ENCODE measurements at regions not wholly inside any gene's neighbourhood (a gene's known extent, or its start where the extent isn't known, plus 50 kb on each side); places are given as distances from the start of the nearest gene placed in this dataset.

DNA sequence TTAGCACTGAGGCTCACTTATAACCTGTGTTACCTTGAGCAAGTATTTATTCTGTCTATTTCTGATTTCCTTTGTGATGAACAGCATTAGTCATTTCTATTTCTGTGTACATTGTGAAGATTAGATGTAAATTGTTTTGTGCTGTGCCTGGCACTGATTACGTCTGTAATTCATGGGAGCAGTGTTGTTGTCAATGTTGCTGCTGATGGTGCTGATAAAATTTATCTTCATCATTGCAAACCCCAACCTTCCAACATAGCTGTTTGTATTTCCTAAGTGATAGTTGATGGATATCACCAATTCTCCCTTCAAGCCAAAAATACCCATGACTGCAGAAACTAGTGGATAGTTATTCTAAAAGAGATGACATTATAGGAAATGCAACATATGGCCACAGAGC lies 400.5 kb upstream of the GRM3 start:
- H3K36me3 Mint-ChIP-seq (ENCODE audit: insufficient read depth), result no peaks in the 10 kb centered on the region
- no peak overlapping the region for H3K4me3 Mint-ChIP-seq
- DNase-seq (ENCODE audit: low spot score in 2 of 2) (no peak), ATAC-seq (replicated peaks; ENCODE audit: extremely low read depth, poor library complexity, severe bottlenecking) (no peak)
- no peak overlapping the region for H3K27ac Mint-ChIP-seq (ENCODE audit: low read depth)
- H3K27me3 Mint-ChIP-seq, result no peaks in the 10 kb centered on the region
- peaks cover 16% of the 10 kb centered on the region for H3K9me3 Mint-ChIP-seq
- H3K4me1 Mint-ChIP-seq, result no peaks in the 10 kb centered on the region

DNA sequence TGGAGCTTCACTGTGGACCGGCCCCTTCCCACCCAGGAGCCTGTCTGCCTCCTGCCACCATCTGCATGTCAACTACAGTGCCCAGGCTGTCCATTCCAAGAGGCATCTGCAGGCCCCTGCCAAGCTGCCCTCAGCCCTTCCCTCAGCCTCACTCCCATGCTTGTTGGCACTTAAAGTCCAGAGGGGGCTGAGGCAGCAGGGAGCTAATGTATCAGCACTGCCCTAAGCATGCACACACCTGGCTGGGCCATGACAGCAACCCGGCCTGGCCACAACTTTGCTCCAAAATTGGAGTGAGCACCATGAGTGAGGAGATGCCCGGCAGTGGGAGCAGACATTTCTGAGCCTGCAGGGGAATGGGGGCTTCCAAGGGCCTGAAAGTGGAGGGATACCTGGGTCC lies 417.5 kb upstream of the GRM3 start:
- ATAC-seq (replicated peaks; ENCODE audit: extremely low read depth, poor library complexity, severe bottlenecking) (no peak), DNase-seq (ENCODE audit: low spot score in 2 of 2) (no peak)
- Mint-ChIP-seq H3K4me1 (no peaks in the 10 kb centered on the region), H3K36me3 (ENCODE audit: insufficient read depth) (peaks cover 2% of the 10 kb centered on the region), H3K4me3 (no peak overlapping the region), H3K27me3 (no peaks in the 10 kb centered on the region), H3K9me3 (peaks cover 23% of the 10 kb centered on the region), H3K27ac (ENCODE audit: low read depth) (no peak overlapping the region)

DNA sequence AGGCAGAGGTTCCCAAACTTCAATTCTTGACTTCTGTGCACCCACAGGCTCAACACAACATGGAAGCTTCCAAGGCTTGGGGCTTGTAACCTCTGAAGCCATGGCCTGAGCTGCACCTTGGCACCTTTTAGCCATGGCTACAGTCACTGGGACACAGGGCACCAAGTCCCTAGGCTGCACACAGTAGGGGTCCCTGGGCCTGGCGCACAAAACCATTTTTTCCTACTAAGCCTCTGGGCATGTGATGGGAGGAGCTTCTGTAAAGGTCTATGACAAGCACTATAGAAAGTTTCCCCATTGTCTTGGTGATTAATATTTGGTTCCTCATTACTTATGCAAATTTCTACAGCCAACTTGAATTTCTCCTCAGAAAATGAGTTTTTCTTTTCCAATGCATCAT lies 420.9 kb upstream of the GRM3 start:
- no peak for DNase-seq (ENCODE audit: low spot score in 2 of 2)
- no peaks in the 10 kb centered on the region for H3K27me3 Mint-ChIP-seq
- no peak overlapping the region for H3K4me3 Mint-ChIP-seq
- H3K9me3 Mint-ChIP-seq, result peaks cover 12% of the 10 kb centered on the region
- ATAC-seq (replicated peaks; ENCODE audit: extremely low read depth, poor library complexity, severe bottlenecking), result no peak
- H3K27ac Mint-ChIP-seq (ENCODE audit: low read depth), result no peak overlapping the region
- no peaks in the 10 kb centered on the region for H3K36me3 Mint-ChIP-seq (ENCODE audit: insufficient read depth)
- H3K4me1 Mint-ChIP-seq, result no peaks in the 10 kb centered on the region

DNA sequence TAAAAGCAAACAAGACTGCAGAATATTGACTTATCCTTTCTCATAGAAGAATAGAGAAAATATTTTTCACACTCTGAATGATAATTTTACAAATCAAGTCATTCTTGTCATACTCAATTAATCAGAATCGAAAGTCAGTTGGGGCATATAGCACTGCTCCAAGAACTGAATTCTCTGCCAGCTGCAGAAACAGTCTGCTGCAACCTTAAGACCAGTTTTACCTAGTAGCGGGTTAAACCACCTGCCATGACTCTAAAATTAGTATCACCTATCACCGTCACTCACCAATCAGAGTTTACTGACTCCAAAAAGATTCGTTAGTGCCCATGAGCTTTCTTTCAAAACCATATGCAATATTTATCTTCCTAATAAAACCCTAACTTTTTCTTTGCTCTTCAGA lies 429.0 kb upstream of the GRM3 start:
- Mint-ChIP-seq H3K9me3 (no peaks in the 10 kb centered on the region), H3K4me3 (no peak overlapping the region), H3K27ac (ENCODE audit: low read depth) (no peak overlapping the region), H3K4me1 (no peaks in the 10 kb centered on the region), H3K27me3 (no peaks in the 10 kb centered on the region), H3K36me3 (ENCODE audit: insufficient read depth) (no peaks in the 10 kb centered on the region)
- ATAC-seq (replicated peaks; ENCODE audit: extremely low read depth, poor library complexity, severe bottlenecking) (no peak), DNase-seq (ENCODE audit: low spot score in 2 of 2) (no peak)

DNA sequence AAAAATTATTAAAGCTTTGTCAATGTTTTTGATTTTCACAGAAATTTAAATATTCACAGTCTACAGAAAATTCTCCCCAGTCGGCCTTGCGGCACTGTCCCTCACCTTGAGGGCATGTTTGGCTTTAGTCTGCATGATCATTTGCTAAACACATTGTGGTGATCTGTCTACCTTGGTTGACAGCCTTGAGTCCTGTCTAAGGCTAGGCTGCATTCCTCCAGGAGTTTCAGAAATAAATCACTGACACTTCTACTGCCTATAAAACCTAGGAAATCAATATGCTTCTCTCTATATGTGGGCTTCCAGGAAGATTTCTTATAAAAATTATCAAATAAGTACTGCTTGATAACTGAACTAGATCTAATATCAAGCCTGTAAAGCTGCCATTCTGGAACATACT lies 430.7 kb upstream of the GRM3 start:
- Mint-ChIP-seq H3K4me3 (no peak overlapping the region), H3K9me3 (no peaks in the 10 kb centered on the region), H3K4me1 (no peaks in the 10 kb centered on the region), H3K27me3 (no peaks in the 10 kb centered on the region), H3K27ac (ENCODE audit: low read depth) (no peak overlapping the region), H3K36me3 (ENCODE audit: insufficient read depth) (no peaks in the 10 kb centered on the region)
- DNase-seq (ENCODE audit: low spot score in 2 of 2) (no peak), ATAC-seq (replicated peaks; ENCODE audit: extremely low read depth, poor library complexity, severe bottlenecking) (no peak)

DNA sequence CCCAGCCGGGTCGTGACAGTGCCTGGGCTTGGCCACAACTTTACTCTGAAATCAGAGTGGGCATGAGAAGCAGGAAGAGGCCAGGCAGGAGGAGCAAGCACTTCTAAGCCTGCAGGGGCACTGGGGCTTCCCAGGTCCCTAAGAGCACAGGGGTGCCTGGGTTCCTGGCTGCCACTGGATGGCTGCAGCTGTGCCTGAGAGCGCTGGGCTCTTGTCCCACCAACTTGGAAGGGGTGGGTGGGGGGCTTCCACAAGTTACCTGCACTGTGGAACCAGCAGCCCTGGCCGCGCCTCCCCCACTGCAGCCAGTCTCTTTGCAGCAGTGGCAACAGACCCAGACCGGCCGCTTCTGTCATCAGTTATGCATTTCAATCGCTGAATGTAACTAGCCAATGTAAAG lies 434.7 kb upstream of the GRM3 start:
- no peak for ATAC-seq (replicated peaks; ENCODE audit: extremely low read depth, poor library complexity, severe bottlenecking)
- Mint-ChIP-seq H3K9me3 (no peaks in the 10 kb centered on the region), H3K27me3 (no peaks in the 10 kb centered on the region)

DNA sequence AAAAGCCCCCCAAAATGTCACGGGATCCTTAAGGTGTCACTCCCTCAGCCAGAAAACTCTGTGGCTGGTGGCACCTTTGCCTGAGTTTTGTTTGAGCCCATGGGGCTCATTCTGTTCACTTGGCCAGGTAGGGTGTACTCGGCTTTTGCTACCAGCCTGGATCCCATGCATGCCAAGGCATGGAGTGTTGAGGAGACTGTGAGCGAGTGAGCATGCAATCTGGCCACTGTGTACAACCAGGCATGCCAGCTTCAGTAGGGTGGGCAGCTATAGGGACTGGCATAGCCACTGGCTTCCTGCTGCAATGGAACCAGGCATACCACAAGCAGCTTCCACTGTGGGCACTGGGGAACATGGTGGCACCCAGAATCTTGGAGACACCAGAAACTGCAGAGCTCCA lies 436.0 kb upstream of the GRM3 start:
- H3K27ac Mint-ChIP-seq (ENCODE audit: low read depth), result no peak overlapping the region
- ATAC-seq (replicated peaks; ENCODE audit: extremely low read depth, poor library complexity, severe bottlenecking) (no peak), DNase-seq (ENCODE audit: low spot score in 2 of 2) (no peak)
- H3K36me3 Mint-ChIP-seq (ENCODE audit: insufficient read depth), result no peaks in the 10 kb centered on the region
- H3K27me3 Mint-ChIP-seq, result no peaks in the 10 kb centered on the region
- no peaks in the 10 kb centered on the region for H3K4me1 Mint-ChIP-seq
- no peak overlapping the region for H3K4me3 Mint-ChIP-seq
- no peaks in the 10 kb centered on the region for H3K9me3 Mint-ChIP-seq

More for the DNA sequence above, 434.7 kb upstream of the GRM3 start:
- Mint-ChIP-seq H3K36me3 (ENCODE audit: insufficient read depth) (no peaks in the 10 kb centered on the region), H3K27ac (ENCODE audit: low read depth) (no peak overlapping the region), H3K4me3 (no peak overlapping the region), H3K4me1 (no peaks in the 10 kb centered on the region)
- DNase-seq (ENCODE audit: low spot score in 2 of 2), result no peak

DNA sequence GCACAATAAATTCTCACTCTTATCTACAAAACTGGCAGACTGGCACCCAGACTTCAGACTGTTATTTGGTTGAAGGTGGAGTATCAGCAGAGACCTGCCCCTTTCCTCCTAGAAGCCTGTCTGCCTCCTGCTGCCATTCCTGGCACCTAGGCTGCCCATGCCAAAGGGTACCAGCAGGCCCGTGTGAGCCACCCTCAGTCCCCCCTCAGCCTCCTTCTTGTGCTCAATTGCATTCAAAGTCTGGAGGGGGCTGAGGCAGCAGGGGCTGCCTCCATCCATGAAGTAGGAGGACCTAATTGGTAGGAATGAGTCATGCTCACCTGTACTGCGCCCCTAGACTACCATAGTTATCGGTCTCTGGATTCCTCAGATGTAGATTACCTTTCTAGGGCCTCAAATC lies 440.9 kb upstream of the GRM3 start:
- Mint-ChIP-seq H3K36me3 (ENCODE audit: insufficient read depth) (no peaks in the 10 kb centered on the region), H3K27ac (ENCODE audit: low read depth) (no peak overlapping the region), H3K27me3 (no peaks in the 10 kb centered on the region), H3K9me3 (no peaks in the 10 kb centered on the region), H3K4me3 (no peak overlapping the region), H3K4me1 (no peaks in the 10 kb centered on the region)
- ATAC-seq (replicated peaks; ENCODE audit: extremely low read depth, poor library complexity, severe bottlenecking) (no peak), DNase-seq (ENCODE audit: low spot score in 2 of 2) (no peak)

DNA sequence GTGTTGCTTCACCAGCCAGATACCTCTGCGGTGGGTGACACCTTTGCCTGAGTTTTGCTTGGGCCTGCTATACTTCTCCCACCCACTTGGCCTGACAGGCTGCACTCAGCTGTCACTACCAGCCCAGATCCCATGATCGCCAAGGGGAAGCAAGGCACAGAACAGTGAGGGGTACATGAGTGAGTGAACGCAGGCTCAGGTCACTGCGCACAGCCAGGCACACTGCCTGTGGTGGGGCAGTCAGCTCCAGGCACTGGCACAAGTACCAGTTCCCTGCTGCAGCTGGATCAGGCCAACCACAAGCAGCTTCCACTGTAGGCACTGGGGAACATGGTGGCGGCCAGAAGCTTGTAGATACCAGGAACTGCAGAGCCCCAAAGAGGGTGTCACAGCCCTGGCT lies 441.9 kb upstream of the GRM3 start:
- no peaks in the 10 kb centered on the region for H3K36me3 Mint-ChIP-seq (ENCODE audit: insufficient read depth)

DNA sequence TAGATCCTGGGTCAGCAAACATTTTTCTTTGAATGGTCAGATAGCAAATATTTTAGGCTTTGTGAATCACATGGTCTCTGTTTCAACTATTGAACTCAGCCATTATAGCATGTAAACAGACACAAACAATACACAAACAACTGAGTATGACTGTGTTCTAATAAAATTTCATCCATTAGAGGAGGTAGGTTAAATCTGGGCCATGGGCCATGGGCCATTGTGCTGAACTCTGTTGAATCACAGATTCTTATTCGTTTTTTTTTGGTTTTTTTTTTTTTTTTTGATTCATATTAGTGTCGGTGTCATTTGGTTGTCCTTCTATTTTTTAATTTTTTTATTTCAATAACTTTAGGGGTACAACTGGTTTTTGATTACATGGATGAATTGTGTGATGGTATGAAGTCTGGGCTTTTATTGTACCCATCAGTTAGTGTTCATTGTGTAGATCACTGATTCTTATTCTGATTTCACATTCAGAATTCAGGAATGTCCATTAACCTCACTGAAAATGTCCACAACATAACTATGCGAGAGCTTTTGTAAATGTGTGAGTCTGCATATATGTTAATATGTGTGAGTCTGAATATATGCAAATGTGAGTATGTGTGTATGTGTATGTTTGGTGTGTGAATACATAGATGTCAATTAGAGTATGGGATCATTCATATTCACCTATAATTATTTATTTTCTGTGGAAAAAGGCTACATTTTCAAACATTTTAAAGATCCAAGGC lies 443.7 kb upstream of the GRM3 start:
- Mint-ChIP-seq H3K4me1 (no peaks in the 10 kb centered on the region), H3K9me3 (no peaks in the 10 kb centered on the region), H3K4me3 (no peak overlapping the region), H3K27me3 (no peaks in the 10 kb centered on the region), H3K36me3 (ENCODE audit: insufficient read depth) (no peaks in the 10 kb centered on the region), H3K27ac (ENCODE audit: low read depth) (no peak overlapping the region)
- ATAC-seq (replicated peaks; ENCODE audit: extremely low read depth, poor library complexity, severe bottlenecking) (no peak), DNase-seq (ENCODE audit: low spot score in 2 of 2) (no peak)

More for the DNA sequence above, 441.9 kb upstream of the GRM3 start:
- ATAC-seq (replicated peaks; ENCODE audit: extremely low read depth, poor library complexity, severe bottlenecking) (no peak), DNase-seq (ENCODE audit: low spot score in 2 of 2) (no peak)
- Mint-ChIP-seq H3K27me3 (no peaks in the 10 kb centered on the region), H3K4me3 (no peak overlapping the region), H3K9me3 (no peaks in the 10 kb centered on the region), H3K4me1 (no peaks in the 10 kb centered on the region), H3K27ac (ENCODE audit: low read depth) (no peak overlapping the region)

DNA sequence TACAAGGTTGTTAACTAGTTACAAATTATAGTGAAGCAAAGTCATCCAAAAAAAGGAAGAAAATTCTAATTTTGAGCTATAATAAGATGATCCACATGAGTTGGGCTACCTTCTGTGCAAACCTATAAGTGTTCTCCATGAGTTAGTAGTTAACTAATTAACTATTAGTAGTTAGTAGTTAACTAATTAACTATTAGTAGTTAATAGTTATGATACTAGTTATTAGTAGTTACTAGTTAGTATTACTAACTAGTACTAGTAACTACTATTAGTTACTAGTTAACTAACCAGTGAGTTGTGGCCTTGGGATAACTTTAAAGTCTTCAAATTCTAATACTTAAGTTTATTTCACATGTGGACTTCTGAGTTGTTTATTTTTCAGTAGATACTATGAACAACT lies 453.4 kb upstream of the GRM3 start:
- Mint-ChIP-seq H3K36me3 (ENCODE audit: insufficient read depth) (no peaks in the 10 kb centered on the region), H3K27ac (ENCODE audit: low read depth) (no peak overlapping the region), H3K9me3 (peaks cover 11% of the 10 kb centered on the region), H3K4me3 (no peak overlapping the region), H3K4me1 (no peaks in the 10 kb centered on the region), H3K27me3 (no peaks in the 10 kb centered on the region)
- DNase-seq (ENCODE audit: low spot score in 2 of 2) (no peak), ATAC-seq (replicated peaks; ENCODE audit: extremely low read depth, poor library complexity, severe bottlenecking) (no peak)

DNA sequence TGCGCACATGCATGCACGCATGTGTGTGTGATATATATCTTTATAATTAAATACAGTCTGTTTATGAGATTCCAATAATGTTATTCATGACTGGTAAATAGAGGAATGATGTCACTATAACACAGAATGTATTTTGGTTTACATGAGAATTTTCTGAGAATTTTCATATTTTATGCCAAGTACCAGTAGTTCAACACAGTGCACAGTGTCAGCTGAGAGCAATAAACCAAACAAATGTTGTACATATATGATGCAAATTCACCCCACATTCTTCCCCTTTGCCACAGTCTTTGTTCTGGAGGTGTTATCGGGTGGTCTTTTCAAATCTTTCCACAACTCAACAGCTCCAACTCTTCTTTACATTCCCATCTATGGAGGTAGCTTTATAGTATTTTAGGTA lies 462.2 kb upstream of the GRM3 start:
- Mint-ChIP-seq H3K4me3 (no peak overlapping the region), H3K9me3 (peaks cover 12% of the 10 kb centered on the region), H3K36me3 (ENCODE audit: insufficient read depth) (no peaks in the 10 kb centered on the region), H3K27ac (ENCODE audit: low read depth) (no peak overlapping the region), H3K27me3 (no peaks in the 10 kb centered on the region), H3K4me1 (no peaks in the 10 kb centered on the region)
- no peak for DNase-seq (ENCODE audit: low spot score in 2 of 2)
- no peak for ATAC-seq (replicated peaks; ENCODE audit: extremely low read depth, poor library complexity, severe bottlenecking)

DNA sequence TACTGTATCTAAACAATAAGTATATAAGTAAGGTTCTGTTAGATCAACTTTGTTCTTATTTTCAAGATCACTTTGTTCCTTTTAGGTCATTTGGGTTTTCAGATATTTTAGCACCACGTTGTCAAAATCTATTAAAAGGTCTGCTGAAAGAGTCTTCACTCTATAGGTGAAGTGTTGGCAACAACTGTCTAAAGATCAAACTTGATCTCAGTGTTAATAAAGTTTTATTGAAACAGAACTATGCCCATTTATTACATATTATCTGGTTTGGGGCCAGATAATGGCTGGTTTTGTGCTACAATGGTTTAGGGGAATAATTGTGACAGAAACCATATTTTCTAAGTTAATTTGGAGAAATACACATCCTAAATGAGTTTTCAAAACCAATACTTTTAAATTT lies 478.9 kb upstream of the GRM3 start:
- H3K27ac Mint-ChIP-seq (ENCODE audit: low read depth), result no peak overlapping the region
- peaks cover 33% of the 10 kb centered on the region for H3K9me3 Mint-ChIP-seq
- no peaks in the 10 kb centered on the region for H3K4me1 Mint-ChIP-seq
- DNase-seq (ENCODE audit: low spot score in 2 of 2), result no peak
- no peaks in the 10 kb centered on the region for H3K36me3 Mint-ChIP-seq (ENCODE audit: insufficient read depth)
- H3K27me3 Mint-ChIP-seq, result no peaks in the 10 kb centered on the region
- ATAC-seq (replicated peaks; ENCODE audit: extremely low read depth, poor library complexity, severe bottlenecking), result no peak
- H3K4me3 Mint-ChIP-seq, result no peak overlapping the region

DNA sequence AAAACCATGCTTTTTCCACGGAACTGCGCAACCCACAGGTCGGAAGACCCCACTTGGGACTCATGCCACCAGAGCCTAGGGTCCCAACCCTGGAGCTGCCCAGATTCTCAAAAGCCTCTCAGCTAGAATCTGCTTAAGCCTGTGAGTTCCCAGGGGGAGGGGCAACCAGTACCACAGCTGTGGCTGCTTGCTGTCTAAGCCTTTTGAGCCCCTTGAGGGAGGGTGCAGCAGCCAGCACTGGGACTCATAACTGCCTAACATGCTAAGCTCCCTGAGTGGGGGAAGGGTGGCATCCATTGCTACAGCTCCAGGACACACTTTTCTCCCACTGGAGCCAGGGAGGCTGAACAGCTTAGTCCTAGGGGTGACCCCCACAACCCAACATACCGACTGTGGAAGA lies 485.6 kb upstream of the GRM3 start:
- H3K36me3 Mint-ChIP-seq (ENCODE audit: insufficient read depth), result no peaks in the 10 kb centered on the region
- ATAC-seq (replicated peaks; ENCODE audit: extremely low read depth, poor library complexity, severe bottlenecking), result no peak
- DNase-seq (ENCODE audit: low spot score in 2 of 2), result no peak
- no peaks in the 10 kb centered on the region for H3K4me1 Mint-ChIP-seq
- peaks cover 38% of the 10 kb centered on the region for H3K9me3 Mint-ChIP-seq
- H3K27me3 Mint-ChIP-seq, result no peaks in the 10 kb centered on the region
- H3K27ac Mint-ChIP-seq (ENCODE audit: low read depth), result no peak overlapping the region
- H3K4me3 Mint-ChIP-seq, result no peak overlapping the region
